ENCODE measurements at regions not wholly inside any gene's neighbourhood (a gene's known extent, or its start where the extent isn't known, plus 50 kb on each side); places are given as distances from the start of the nearest gene placed in this dataset.

DNA sequence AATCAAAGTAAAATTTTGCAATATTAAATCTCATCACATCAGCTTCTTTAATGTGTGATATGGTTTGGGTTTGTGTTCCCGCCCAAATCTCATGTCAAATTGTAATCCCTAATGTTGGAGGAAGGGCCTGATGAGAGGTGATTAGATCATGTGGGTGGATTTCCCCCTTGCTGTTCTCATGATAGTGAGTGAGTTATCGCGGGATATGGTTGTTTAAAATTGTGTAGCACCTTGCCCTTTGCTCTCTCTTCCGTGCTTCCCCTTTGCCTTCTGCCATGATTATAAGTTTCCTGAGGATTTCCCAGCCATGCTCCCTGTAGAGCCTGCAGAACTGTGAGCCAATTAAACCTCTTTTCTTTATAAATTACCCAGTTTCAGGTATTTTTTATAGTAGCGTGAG lies 131.9 kb downstream of the ZNF326 start:
- TF ChIP-seq, protein P1, sequence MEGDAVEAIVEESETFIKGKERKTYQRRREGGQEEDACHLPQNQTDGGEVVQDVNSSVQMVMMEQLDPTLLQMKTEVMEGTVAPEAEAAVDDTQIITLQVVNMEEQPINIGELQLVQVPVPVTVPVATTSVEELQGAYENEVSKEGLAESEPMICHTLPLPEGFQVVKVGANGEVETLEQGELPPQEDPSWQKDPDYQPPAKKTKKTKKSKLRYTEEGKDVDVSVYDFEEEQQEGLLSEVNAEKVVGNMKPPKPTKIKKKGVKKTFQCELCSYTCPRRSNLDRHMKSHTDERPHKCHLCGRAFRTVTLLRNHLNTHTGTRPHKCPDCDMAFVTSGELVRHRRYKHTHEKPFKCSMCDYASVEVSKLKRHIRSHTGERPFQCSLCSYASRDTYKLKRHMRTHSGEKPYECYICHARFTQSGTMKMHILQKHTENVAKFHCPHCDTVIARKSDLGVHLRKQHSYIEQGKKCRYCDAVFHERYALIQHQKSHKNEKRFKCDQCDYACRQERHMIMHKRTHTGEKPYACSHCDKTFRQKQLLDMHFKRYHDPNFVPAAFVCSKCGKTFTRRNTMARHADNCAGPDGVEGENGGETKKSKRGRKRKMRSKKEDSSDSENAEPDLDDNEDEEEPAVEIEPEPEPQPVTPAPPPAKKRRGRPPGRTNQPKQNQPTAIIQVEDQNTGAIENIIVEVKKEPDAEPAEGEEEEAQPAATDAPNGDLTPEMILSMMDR (IDR thresholded peaks at IDR 0.05; ENCODE audit: low read length), result no peak
- TF ChIP-seq EZH2 (IDR thresholded peaks at IDR 0.05; ENCODE audit: borderline replicate concordance, low read length), result no peak
